ENCODE measurements at regions not wholly inside any gene's neighbourhood (a gene's known extent, or its start where the extent isn't known, plus 50 kb on each side); places are given as distances from the start of the nearest gene placed in this dataset.

GRCh38 chr11:122269824-122270223 lies 153.8 kb upstream of the BLID start:
- H3K4me3 ChIP-seq: no peak overlapping the region
- TF ChIP-seq CTCF (IDR thresholded peaks at IDR 0.05): no peak
- no peaks in the 10 kb centered on the region for H3K4me1 ChIP-seq
- no peak for DNase-seq
- intact Hi-C loops (cut with DNase I; ENCODE audit: low total_unique reads): no loop called here
- H3K27ac ChIP-seq: no peak overlapping the region
- no peaks in the 10 kb centered on the region for H3K36me3 ChIP-seq
- no peaks in the 10 kb centered on the region for H3K9me3 ChIP-seq
- H3K27me3 ChIP-seq: no peaks in the 10 kb centered on the region

DNA sequence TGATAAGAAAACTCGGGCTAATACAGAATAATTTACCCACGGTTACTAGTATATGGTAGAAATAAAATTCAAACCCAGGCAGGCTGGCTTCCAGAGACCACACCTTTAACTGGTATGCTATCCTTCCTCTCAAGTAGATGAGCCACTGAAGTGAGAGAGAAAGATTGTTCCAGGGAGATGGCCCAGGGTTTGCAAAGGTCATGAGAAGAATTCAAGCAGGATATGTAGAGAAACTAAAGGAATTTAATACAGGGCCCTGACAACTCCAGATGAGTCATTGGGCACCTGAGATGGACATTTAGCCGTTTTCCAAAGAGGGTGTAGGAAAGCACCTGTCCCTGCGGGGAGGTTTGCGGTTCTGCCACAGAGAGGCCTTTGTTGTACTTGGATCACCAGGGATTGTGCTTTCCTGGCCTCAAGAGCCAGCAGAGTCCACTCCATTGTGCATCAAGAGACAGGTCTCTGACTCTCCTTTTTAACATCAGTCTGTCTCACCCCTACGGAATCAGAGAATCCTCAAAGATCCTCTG lies 152.7 kb upstream of the BLID start:
- H3K27me3 ChIP-seq: no peaks in the 10 kb centered on the region
- no peaks in the 10 kb centered on the region for H3K4me1 ChIP-seq
- no peak overlapping the region for H3K27ac ChIP-seq
- no peaks in the 10 kb centered on the region for H3K9me3 ChIP-seq
- no peaks in the 10 kb centered on the region for H3K36me3 ChIP-seq
- DNase-seq: no peak
- no peak overlapping the region for H3K4me3 ChIP-seq
- TF ChIP-seq CTCF (IDR thresholded peaks at IDR 0.05): no peak
- intact Hi-C loops (cut with DNase I; ENCODE audit: low total_unique reads): no loop called here

DNA sequence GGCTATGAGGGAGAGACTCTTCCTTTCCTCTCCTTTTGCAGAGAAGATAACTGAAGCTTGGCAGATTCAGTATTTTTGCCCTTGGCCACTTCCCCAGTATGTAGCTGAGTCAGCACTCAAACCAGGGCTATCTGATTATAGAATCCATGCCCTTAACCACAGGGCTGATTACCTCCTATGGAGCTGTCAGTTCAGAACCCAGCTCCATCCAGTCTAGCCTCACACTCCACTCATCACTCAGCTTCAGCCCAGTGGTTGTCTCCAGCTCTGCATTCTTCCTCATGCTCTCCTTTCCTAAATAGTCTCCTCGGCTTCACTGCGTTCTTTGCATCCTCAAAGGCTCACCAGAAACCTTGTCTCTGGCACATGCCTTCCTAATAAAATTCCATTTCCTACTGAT lies 151.6 kb upstream of the BLID start:
- H3K9me3 ChIP-seq: no peaks in the 10 kb centered on the region
- no peaks in the 10 kb centered on the region for H3K27me3 ChIP-seq
- intact Hi-C loops (cut with DNase I; ENCODE audit: low total_unique reads): no loop called here
- no peak overlapping the region for H3K4me3 ChIP-seq
- no peak for DNase-seq
- H3K36me3 ChIP-seq: no peaks in the 10 kb centered on the region
- no peak for TF ChIP-seq CTCF (IDR thresholded peaks at IDR 0.05)
- no peaks in the 10 kb centered on the region for H3K4me1 ChIP-seq
- no peak overlapping the region for H3K27ac ChIP-seq

- TF ChIP-seq CTCF (IDR thresholded peaks at IDR 0.05): no peak
- no peaks in the 10 kb centered on the region for H3K36me3 ChIP-seq
- intact Hi-C loops (cut with DNase I; ENCODE audit: low total_unique reads): no loop called here
- H3K27me3 ChIP-seq: no peaks in the 10 kb centered on the region
- no peak overlapping the region for H3K4me3 ChIP-seq
- no peak for DNase-seq
- no peak overlapping the region for H3K27ac ChIP-seq
- no peaks in the 10 kb centered on the region for H3K9me3 ChIP-seq
- no peaks in the 10 kb centered on the region for H3K4me1 ChIP-seq
Observed at GRCh38 chr11:122265981-122266380, 150.0 kb upstream of the BLID start.

- Histone ChIP-seq H3K27me3 (no peaks in the 10 kb centered on the region), H3K4me3 (no peak overlapping the region), H3K36me3 (no peaks in the 10 kb centered on the region), H3K27ac (no peak overlapping the region), H3K4me1 (no peaks in the 10 kb centered on the region), H3K9me3 (no peaks in the 10 kb centered on the region)
- no peak for TF ChIP-seq CTCF (IDR thresholded peaks at IDR 0.05)
- intact Hi-C loops (cut with DNase I; ENCODE audit: low total_unique reads): no loop called here
- no peak for DNase-seq
Observed at GRCh38 chr11:122264121-122264520, 148.1 kb upstream of the BLID start.

- TF ChIP-seq CTCF (IDR thresholded peaks at IDR 0.05): no peak
Observed at GRCh38 chr11:122261546-122261945, 145.5 kb upstream of the BLID start.

More at GRCh38 chr11:122261546-122261945, 145.5 kb upstream of the BLID start:
- Histone ChIP-seq H3K4me1 (no peaks in the 10 kb centered on the region), H3K27ac (no peak overlapping the region), H3K9me3 (no peaks in the 10 kb centered on the region), H3K36me3 (no peaks in the 10 kb centered on the region), H3K27me3 (no peaks in the 10 kb centered on the region), H3K4me3 (no peak overlapping the region)
- DNase-seq: no peak
- intact Hi-C loops (cut with DNase I; ENCODE audit: low total_unique reads): no loop called here

Measured in tibial artery (tissue), 4 donors.